ENCODE measurements at regions not wholly inside any gene's neighbourhood (a gene's known extent, or its start where the extent isn't known, plus 50 kb on each side); places are given as distances from the start of the nearest gene placed in this dataset.

- TF ChIP-seq CTCF (IDR thresholded peaks at IDR 0.05; ENCODE audit: insufficient read depth, low read depth, low read length) (no peak), EZH2 (IDR thresholded peaks at IDR 0.05; ENCODE audit: insufficient read depth, low read length) (no peak)
Observed at GRCh38 chr7:46150202-46150601, 229.1 kb upstream of the IGFBP3 start.
